HUES48 (cell line): ENCODE measurements at regions not wholly inside any gene's neighbourhood (a gene's known extent, or its start where the extent isn't known, plus 50 kb on each side); places are given as distances from the start of the nearest gene placed in this dataset.

ENCODE experiments used
- H3K27ac ChIP-seq: one replicate; pipeline ENCODE4 v1.7.0; 2013; ENCODE audit warnings: low read depth, low read length, inconsistent platforms
- H3K27me3 ChIP-seq: 2 replicates; pipeline ENCODE4 v1.6.1; 2013; ENCODE audit warnings: mild to moderate bottlenecking, low read length; ENCODE audit not compliant: control insufficient read depth, insufficient read depth
- H3K36me3 ChIP-seq: 2 replicates; pipeline ENCODE4 v1.6.1; 2013; ENCODE audit warnings: low read length; ENCODE audit not compliant: control insufficient read depth, insufficient read depth
- H3K4me1 ChIP-seq: 2 replicates; pipeline ENCODE4 v1.6.1; 2013; ENCODE audit warnings: mild to moderate bottlenecking, low read length; ENCODE audit not compliant: control insufficient read depth, insufficient read depth
- H3K4me3 ChIP-seq: 2 replicates; pipeline ENCODE4 v1.5.1; 2013; ENCODE audit warnings: mild to moderate bottlenecking, low read depth, low read length
- H3K9ac ChIP-seq: 2 replicates; pipeline ENCODE4 v1.6.1; 2013; ENCODE audit warnings: mild to moderate bottlenecking, low read depth, low read length, moderate library complexity
- H3K9me3 ChIP-seq: 2 replicates; pipeline ENCODE4 v1.6.1; 2013; ENCODE audit warnings: low read length; ENCODE audit not compliant: control insufficient read depth, insufficient read depth

DNA sequence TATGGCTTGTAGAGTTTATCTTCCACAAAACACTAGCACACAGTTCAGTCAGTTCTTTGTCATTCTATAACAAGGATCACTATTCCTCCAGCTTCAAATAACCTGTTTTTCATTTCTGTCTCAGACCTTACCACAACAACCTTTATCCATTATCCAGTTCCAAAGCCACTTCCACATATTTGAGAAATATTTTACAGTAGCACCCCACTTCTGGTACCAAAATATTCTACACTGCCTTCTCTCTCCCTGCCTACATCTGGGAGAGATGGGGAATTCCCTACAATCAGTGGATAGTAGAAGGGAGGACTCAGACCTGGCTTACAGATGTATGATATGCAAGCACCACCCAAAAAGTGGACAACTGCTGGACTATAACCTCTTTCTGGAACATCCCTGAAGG, 651.4 kb downstream of the ADGRL2 start:
- Histone ChIP-seq H3K9me3 (peaks cover 4% of the 10 kb centered on the region; the same call in 1 of the 2 replicates), H3K36me3 (no peaks in the 10 kb centered on the region), H3K27ac (no peak overlapping the region), H3K9ac (no peak overlapping the region), H3K4me1 (no peaks in the 10 kb centered on the region), H3K27me3 (no peaks in the 10 kb centered on the region), H3K4me3 (no peak overlapping the region)

DNA sequence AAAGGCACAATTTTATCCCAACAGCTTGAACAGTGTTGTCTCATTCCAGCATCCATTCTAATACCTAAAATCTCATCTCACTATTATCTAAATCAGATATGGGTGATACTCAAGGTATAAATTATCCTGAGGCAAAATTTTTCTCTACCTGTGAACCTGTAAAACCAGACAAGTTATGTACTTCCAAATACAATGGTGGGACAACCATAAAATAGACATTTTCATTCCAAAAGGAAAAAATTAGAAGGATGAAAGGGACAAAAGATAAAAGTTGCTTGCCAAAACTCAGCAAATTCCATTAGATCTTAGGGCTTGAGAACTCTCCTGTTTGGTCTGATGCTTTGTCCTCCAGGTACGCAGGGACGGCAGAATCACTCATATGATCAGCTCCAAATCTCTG, 650.5 kb downstream of the ADGRL2 start:
- no peaks in the 10 kb centered on the region for H3K4me1 ChIP-seq
- no peak overlapping the region for H3K4me3 ChIP-seq
- peaks cover 4% of the 10 kb centered on the region; the same call in 1 of the 2 replicates for H3K9me3 ChIP-seq

DNA sequence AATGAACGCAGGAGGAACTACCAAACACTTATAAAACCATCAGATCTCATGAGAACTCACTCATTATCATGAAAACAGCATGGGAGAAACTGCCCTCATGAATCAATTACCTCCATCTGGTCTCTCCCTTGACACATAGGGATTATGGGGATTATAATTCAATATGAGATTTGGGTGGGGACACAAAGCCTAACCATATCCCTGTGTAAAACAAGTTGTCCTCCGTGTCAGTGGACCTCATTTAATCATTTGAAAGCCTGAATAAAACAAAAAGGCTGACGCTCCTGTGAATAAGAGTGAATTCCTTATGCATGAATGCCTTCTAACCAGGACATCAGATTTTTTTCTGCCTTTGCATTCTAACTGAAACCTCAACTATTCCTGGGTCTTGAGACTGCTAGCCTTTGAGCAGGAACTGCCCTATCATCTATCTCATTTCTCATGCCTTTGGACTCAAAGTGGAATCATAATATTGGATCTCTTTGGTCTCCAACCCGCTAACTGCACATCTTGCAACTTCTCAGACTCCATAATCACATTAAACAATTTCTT, 648.8 kb downstream of the ADGRL2 start:
- H3K36me3 ChIP-seq: no peaks in the 10 kb centered on the region
- no peak overlapping the region for H3K27ac ChIP-seq
- no peaks in the 10 kb centered on the region for H3K4me1 ChIP-seq
- no peak overlapping the region for H3K9ac ChIP-seq
- no peak overlapping the region for H3K4me3 ChIP-seq
- H3K27me3 ChIP-seq: no peaks in the 10 kb centered on the region
- peaks cover 4% of the 10 kb centered on the region; the same call in 1 of the 2 replicates for H3K9me3 ChIP-seq

More for the DNA sequence above, 650.5 kb downstream of the ADGRL2 start:
- no peak overlapping the region for H3K9ac ChIP-seq
- H3K36me3 ChIP-seq: no peaks in the 10 kb centered on the region
- H3K27ac ChIP-seq: no peak overlapping the region
- H3K27me3 ChIP-seq: no peaks in the 10 kb centered on the region

DNA sequence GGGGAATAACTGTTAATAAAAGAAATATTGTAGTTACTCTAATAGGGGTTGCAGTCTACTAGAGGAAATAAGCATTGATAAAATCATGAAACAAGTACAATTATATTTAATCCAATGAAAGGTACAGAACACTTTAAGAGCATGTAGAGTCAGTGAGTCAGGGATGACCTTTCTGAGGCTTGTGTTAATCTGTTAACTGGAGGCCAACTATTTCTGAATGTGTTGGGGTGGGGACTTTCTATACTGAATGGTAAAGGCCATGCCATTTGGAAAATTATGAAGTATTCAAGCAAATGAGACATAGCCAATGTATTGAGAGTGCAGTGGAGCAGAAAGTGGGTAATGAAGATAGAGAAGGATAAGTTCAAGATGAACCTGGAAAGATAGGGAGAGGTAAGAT, 646.2 kb downstream of the ADGRL2 start:
- Histone ChIP-seq H3K36me3 (no peaks in the 10 kb centered on the region), H3K9me3 (no peaks in the 10 kb centered on the region), H3K27me3 (no peaks in the 10 kb centered on the region), H3K4me1 (no peaks in the 10 kb centered on the region), H3K4me3 (no peak overlapping the region), H3K9ac (no peak overlapping the region), H3K27ac (no peak overlapping the region)

DNA sequence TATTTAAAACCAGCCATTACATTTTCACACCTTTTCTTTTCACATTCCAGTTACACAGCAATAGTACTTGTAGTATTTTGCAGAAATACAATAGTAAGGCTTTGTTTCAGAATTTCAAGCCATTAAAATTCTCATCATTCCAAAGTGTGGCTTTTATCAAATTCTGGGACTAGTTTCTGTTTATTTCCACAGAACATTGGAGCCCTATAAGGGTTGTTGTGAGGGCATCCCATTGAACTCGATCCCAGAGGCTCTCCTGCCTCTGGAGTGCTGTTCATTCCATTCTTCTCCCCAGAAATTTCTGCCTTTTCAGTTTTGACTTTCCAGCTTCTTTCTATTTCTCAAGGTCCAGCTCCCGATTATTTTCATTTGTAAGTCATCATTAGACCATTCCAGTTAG, 645.5 kb downstream of the ADGRL2 start:
- Histone ChIP-seq H3K36me3 (no peaks in the 10 kb centered on the region), H3K9me3 (no peaks in the 10 kb centered on the region), H3K4me3 (no peak overlapping the region), H3K27me3 (no peaks in the 10 kb centered on the region), H3K27ac (no peak overlapping the region), H3K9ac (no peak overlapping the region), H3K4me1 (no peaks in the 10 kb centered on the region)

DNA sequence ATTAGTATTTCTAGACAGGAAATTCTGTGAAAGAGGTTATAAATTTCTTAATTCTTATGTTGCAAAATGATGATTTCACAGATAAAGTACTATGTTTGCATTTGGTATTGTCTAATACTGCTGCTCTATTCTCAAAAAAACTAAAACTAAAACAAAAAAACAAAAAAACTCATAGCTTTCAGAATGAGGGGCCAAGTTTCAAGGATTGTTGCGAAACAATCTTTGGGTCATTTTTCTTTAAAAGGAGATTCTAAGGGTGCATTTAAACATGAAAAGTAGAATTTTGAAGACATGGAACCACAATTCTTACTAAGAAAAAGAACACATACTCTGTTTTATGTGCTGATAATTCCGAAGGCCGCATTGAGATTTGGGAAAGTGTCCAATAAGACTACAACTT, 645.1 kb downstream of the ADGRL2 start:
- no peaks in the 10 kb centered on the region for H3K9me3 ChIP-seq
- H3K27me3 ChIP-seq: no peaks in the 10 kb centered on the region
- no peak overlapping the region for H3K9ac ChIP-seq
- H3K4me3 ChIP-seq: no peak overlapping the region
- H3K36me3 ChIP-seq: no peaks in the 10 kb centered on the region
- no peaks in the 10 kb centered on the region for H3K4me1 ChIP-seq
- no peak overlapping the region for H3K27ac ChIP-seq

DNA sequence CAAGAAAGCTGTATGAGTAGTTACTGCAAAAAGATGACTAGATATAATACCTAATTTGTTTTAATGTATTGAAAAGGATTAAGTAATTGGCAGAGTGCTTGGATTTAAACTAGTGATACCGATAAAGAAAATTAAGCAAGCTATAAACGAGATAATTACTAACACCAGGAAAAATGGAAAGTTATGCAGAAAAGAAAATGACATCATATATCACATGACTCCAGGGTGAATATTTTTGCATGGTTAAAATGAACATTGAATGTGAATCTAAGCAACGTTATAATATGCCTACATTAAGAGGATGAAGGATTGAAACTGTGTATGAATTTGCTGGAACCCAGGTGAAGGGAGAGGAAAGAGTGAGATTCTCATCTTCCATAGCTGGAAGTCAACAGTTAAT, 644.4 kb downstream of the ADGRL2 start:
- no peak overlapping the region for H3K9ac ChIP-seq
- H3K9me3 ChIP-seq: no peaks in the 10 kb centered on the region
- no peaks in the 10 kb centered on the region for H3K27me3 ChIP-seq
- no peak overlapping the region for H3K4me3 ChIP-seq
- H3K27ac ChIP-seq: no peak overlapping the region
- no peaks in the 10 kb centered on the region for H3K4me1 ChIP-seq
- no peaks in the 10 kb centered on the region for H3K36me3 ChIP-seq

DNA sequence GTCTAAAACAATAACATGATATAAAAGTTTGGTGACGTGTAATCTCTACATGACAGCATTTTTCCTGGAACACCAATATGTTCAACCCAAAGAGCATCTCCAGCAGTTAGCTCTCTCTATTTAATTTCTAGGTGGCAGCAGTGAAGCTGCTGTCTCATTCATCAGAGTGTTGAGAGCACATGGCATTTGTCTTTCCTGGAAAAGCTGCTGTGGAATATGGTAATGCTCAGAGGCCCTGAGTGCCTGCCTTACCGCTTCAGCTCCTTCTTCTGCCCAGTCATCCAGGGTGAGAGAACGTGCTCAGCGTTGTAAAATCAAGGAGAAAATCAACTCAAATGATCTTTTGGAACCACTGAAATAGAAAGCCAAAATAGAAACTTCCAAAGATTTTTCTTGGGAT, 640.7 kb downstream of the ADGRL2 start:
- H3K4me3 ChIP-seq: no peak overlapping the region
- no peaks in the 10 kb centered on the region for H3K27me3 ChIP-seq
- H3K9ac ChIP-seq: no peak overlapping the region
- no peak overlapping the region for H3K27ac ChIP-seq
- H3K36me3 ChIP-seq: no peaks in the 10 kb centered on the region
- H3K9me3 ChIP-seq: no peaks in the 10 kb centered on the region
- no peaks in the 10 kb centered on the region for H3K4me1 ChIP-seq

DNA sequence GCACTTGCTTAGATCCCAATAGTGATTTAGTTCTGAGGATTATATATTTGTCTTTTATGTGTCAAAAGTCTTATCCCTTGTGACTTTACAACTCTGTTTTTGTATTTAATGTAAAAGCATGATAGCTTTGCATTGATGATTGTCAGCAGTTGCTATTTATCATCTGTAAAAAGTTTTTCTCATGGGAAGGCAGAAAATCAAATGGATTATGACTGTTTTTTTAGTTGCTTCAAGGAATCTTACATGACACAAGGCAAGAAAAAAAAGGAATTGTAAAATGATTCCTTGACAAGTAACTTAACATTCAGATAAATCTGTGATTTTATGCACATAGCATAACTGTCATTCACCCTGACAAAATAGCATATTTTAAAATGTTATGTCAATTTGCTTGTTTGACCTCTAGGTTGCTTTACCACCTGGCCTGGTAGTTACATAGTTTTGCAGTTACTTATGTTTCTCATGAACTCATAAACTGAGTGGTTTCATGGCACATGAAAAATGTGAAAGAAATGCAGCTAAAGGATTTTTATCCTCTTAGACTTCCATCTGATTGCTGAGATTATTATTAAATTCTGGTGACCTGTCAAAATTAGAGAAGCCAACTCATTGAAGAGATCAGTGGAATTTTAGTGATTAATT, 622.6 kb downstream of the ADGRL2 start:
- Histone ChIP-seq H3K4me1 (no peaks in the 10 kb centered on the region), H3K9ac (no peak overlapping the region), H3K27me3 (no peaks in the 10 kb centered on the region), H3K9me3 (no peaks in the 10 kb centered on the region), H3K27ac (no peak overlapping the region), H3K36me3 (no peaks in the 10 kb centered on the region), H3K4me3 (no peak overlapping the region)

DNA sequence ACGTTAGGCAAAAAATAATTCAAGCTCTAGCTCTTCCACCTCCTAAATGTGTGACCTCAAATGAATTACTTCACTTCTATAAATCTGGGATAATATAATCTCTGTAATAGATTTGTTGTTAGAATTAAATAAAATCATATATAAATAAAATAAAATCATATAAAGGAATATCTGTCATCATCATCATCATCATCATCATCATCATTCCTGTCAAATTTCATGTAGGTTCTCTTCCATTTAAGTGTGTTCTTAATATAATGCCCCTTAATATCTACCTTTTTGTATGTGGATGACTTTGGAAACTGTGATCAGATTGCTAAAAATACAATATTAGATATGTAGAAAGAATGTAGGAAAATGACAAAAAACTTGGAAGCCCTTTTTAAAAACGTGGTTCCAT, 621.0 kb downstream of the ADGRL2 start:
- H3K9me3 ChIP-seq: no peaks in the 10 kb centered on the region
- H3K27ac ChIP-seq: no peak overlapping the region
- H3K27me3 ChIP-seq: no peaks in the 10 kb centered on the region
- H3K36me3 ChIP-seq: no peaks in the 10 kb centered on the region
- H3K4me3 ChIP-seq: no peak overlapping the region
- no peaks in the 10 kb centered on the region for H3K4me1 ChIP-seq
- H3K9ac ChIP-seq: no peak overlapping the region

DNA sequence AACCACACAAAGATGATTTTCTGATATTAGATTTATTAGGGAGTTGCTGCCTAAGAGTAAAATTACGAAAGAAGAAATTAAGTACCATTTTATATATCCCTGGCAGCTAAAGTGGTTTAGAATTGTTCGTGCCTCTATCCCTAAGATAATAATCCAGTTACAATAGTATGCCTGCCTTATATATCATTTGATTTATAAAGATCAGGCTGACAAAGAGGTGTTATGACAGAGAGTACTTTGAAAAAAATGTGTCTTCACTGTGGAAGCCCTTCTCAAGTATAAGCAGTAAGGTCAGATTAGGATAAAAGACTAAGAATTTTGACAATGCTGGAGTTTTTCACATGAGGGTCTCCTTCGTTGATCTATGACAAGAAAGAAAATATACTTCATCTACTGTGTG, 619.9 kb downstream of the ADGRL2 start:
- Histone ChIP-seq H3K27me3 (no peaks in the 10 kb centered on the region), H3K27ac (no peak overlapping the region), H3K9ac (no peak overlapping the region), H3K4me3 (no peak overlapping the region), H3K4me1 (no peaks in the 10 kb centered on the region), H3K9me3 (no peaks in the 10 kb centered on the region), H3K36me3 (no peaks in the 10 kb centered on the region)
